Activated CD8-positive, alpha-beta T cell treated with anti-CD3 and anti-CD28 coated beads, Interleukin-2, amount 10 ng/mL, durations not matched to agents 7 days and 5 days (primary cell): ENCODE measurements at regions not wholly inside any gene's neighbourhood (a gene's known extent, or its start where the extent isn't known, plus 50 kb on each side); places are given as distances from the start of the nearest gene placed in this dataset.

Experiments used
- ATAC-seq: fragments of 150-1000 bp; cut with Tn5 transposase; one replicate; pipeline ENCODE4 v1.10.0; 2021; ENCODE audit warnings: moderate library complexity
- CTCF ChIA-PET: fragments of 350-600 bp; sonication (Branson Sonifier 250); formaldehyde crosslinking; loops from one replicate; lab custom pipeline; 2021; ENCODE audit warnings: antibody characterized with exemption; lab: Charles Lee
- POLR2A ChIA-PET: fragments of 350-600 bp; sonication (Branson Sonifier 250); formaldehyde crosslinking; loops from one replicate; lab custom pipeline; 2021; ENCODE audit warnings: antibody characterized with exemption; lab: Charles Lee
- DNase-seq: peaks from one replicate; pipeline ENCODE4 v3.0.0-alpha.2; 2020
- H3K27ac Mint-ChIP-seq: one replicate; pipeline ENCODE4 v1.8.0; 2021; ENCODE audit warnings: mild to moderate bottlenecking, mixed read lengths
- H3K27me3 Mint-ChIP-seq: one replicate; pipeline ENCODE4 v1.8.0; 2021; ENCODE audit warnings: low read depth, mixed read lengths
- H3K36me3 Mint-ChIP-seq: one replicate; pipeline ENCODE4 v1.8.0; 2021; ENCODE audit warnings: low read depth, mixed read lengths
- H3K4me1 Mint-ChIP-seq: one replicate; pipeline ENCODE4 v1.8.0; 2021; ENCODE audit warnings: low read depth, mixed read lengths
- H3K4me3 Mint-ChIP-seq: one replicate; pipeline ENCODE4 v1.8.0; 2021; ENCODE audit warnings: mild to moderate bottlenecking, mixed read lengths
- H3K9me3 Mint-ChIP-seq: one replicate; pipeline ENCODE4 v1.8.0; 2022; ENCODE audit warnings: mixed read lengths; ENCODE audit not compliant: insufficient read depth

GRCh38 chr12:87513536-87514280 is 515.5 kb downstream of the C12orf50 start:
- H3K9me3 Mint-ChIP-seq: no peaks in the 10 kb centered on the region
- DNase-seq: no peak
- POLR2A ChIA-PET: no interaction called here
- H3K4me3 Mint-ChIP-seq: no peak overlapping the region
- H3K36me3 Mint-ChIP-seq: no peaks in the 10 kb centered on the region
- ATAC-seq: no peak
- no peak overlapping the region for H3K27ac Mint-ChIP-seq
- no peaks in the 10 kb centered on the region for H3K27me3 Mint-ChIP-seq
- CTCF ChIA-PET: no interaction called here
- H3K4me1 Mint-ChIP-seq: no peaks in the 10 kb centered on the region

GRCh38 chr12:87511371-87511770 is 517.8 kb downstream of the C12orf50 start:
- Mint-ChIP-seq H3K36me3 (no peaks in the 10 kb centered on the region), H3K4me1 (no peaks in the 10 kb centered on the region), H3K27ac (no peak overlapping the region), H3K27me3 (no peaks in the 10 kb centered on the region), H3K9me3 (no peaks in the 10 kb centered on the region), H3K4me3 (no peak overlapping the region)
- CTCF ChIA-PET: no interaction called here
- POLR2A ChIA-PET: no interaction called here
- DNase-seq (no peak), ATAC-seq (no peak)

GRCh38 chr12:87509237-87509820 is 519.9 kb downstream of the C12orf50 start:
- CTCF ChIA-PET: no interaction called here
- no peaks in the 10 kb centered on the region for H3K4me1 Mint-ChIP-seq
- H3K27ac Mint-ChIP-seq: no peak overlapping the region
- DNase-seq (no peak), ATAC-seq (no peak)
- H3K36me3 Mint-ChIP-seq: no peaks in the 10 kb centered on the region
- POLR2A ChIA-PET: no interaction called here
- H3K4me3 Mint-ChIP-seq: no peak overlapping the region
- H3K9me3 Mint-ChIP-seq: no peaks in the 10 kb centered on the region
- no peaks in the 10 kb centered on the region for H3K27me3 Mint-ChIP-seq

- Mint-ChIP-seq H3K27ac (no peak overlapping the region), H3K4me1 (no peaks in the 10 kb centered on the region), H3K9me3 (peaks cover 14% of the 10 kb centered on the region), H3K4me3 (no peak overlapping the region), H3K27me3 (no peaks in the 10 kb centered on the region), H3K36me3 (no peaks in the 10 kb centered on the region)
- POLR2A ChIA-PET: no interaction called here
- DNase-seq: no peak
- CTCF ChIA-PET: no interaction called here
- ATAC-seq: no peak
These were observed 537.6 kb downstream of the C12orf50 start for GRCh38 chr12:87491598-87491997.

DNA sequence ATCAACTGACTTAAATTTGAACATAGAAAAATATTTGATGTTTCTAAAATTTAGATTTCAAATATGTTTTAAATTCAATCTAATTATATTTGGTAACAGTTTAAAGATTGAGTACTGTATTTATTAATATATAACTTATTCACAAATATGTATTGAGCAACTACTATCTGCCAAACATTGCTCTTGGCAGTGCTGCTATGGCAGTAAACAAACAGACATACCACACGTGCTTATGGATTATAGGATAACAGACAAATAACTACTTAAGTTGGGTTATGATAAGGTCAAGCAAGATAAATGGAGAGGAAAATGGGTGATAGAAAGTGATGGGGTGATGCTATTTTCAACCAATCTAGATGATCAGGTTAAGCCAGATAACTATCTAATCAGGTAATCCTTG is 538.1 kb downstream of the C12orf50 start:
- Mint-ChIP-seq H3K4me1 (no peaks in the 10 kb centered on the region), H3K9me3 (peaks cover 14% of the 10 kb centered on the region), H3K4me3 (no peak overlapping the region), H3K27me3 (no peaks in the 10 kb centered on the region), H3K27ac (no peak overlapping the region), H3K36me3 (no peaks in the 10 kb centered on the region)
- ChIA-PET CTCF (no interaction called here), POLR2A (no interaction called here)
- ATAC-seq (no peak), DNase-seq (no peak)

DNA sequence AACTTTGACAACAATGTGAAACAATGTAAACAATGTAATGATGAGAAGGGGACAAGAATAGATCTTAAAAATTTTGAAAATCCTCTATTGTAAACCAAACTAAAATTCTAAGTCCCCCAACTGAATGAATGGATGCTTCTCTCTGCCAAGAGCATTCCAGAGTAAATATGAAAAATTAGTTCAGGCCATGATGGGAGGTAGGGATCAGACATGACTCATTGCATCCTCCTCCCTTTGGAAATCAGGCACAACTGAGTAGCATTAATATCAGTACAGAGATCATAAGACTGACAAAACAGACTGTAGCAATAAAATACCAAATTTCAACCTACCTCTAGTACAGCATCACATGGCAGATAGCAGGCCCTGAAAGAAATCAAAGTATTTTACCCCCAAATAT is 559.9 kb downstream of the C12orf50 start:
- CTCF ChIA-PET: no interaction called here
- Mint-ChIP-seq H3K36me3 (no peaks in the 10 kb centered on the region), H3K4me3 (no peak overlapping the region), H3K27ac (no peak overlapping the region), H3K27me3 (no peaks in the 10 kb centered on the region), H3K4me1 (no peaks in the 10 kb centered on the region), H3K9me3 (peaks cover 11% of the 10 kb centered on the region)
- POLR2A ChIA-PET: no interaction called here
- DNase-seq: no peak
- ATAC-seq: no peak

- Mint-ChIP-seq H3K27me3 (no peaks in the 10 kb centered on the region), H3K4me1 (no peaks in the 10 kb centered on the region), H3K9me3 (peaks cover 11% of the 10 kb centered on the region), H3K27ac (no peak overlapping the region), H3K4me3 (no peak overlapping the region), H3K36me3 (no peaks in the 10 kb centered on the region)
- CTCF ChIA-PET: no interaction called here
- POLR2A ChIA-PET: no interaction called here
- DNase-seq: no peak
- ATAC-seq: no peak
These were observed 561.3 kb downstream of the C12orf50 start for GRCh38 chr12:87467936-87468335.

DNA sequence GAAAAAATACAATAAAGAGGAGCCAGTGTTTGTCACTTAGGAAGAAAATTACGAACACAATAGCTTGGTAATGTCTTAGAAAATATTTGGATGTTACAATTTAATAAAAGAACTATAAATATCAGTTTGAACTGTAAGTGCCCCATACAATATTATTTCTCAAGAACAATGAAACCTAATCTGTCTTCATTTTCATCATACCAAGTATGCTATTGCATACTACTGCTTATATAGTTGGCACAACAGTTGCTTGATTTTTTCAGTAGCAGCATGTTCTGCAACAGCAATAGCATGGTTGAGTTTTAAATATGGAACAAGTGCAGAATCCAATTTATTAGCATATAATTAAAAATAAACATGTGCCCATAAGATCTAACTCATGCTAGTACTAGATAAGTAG is 564.6 kb downstream of the C12orf50 start:
- CTCF ChIA-PET: no interaction called here
- H3K9me3 Mint-ChIP-seq: no peaks in the 10 kb centered on the region

DNA sequence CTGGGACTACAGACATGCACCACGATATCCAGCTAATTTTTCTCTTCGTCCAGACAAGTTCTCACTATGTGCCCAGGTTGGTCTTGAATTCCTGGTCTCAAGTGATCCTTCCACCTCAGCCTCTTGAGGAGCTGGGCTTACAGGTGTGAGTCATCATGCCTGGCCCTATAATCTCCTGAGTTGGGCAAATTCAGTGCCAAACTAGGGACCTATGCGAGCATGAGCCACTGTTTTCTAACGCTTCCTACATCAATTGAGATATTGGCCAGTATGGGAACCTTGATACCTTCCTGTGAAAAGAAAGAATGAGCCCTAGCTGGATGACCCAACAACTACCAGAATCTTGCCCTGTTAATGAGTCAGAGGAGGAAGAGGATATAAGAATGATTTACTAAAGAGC is 585.2 kb downstream of the C12orf50 start:
- ChIA-PET CTCF (no interaction called here), POLR2A (no interaction called here)
- ATAC-seq (no peak), DNase-seq (no peak)
- Mint-ChIP-seq H3K9me3 (no peaks in the 10 kb centered on the region), H3K27me3 (no peaks in the 10 kb centered on the region), H3K4me3 (no peak overlapping the region), H3K27ac (no peak overlapping the region), H3K36me3 (no peaks in the 10 kb centered on the region), H3K4me1 (no peaks in the 10 kb centered on the region)

More for the DNA sequence above, 564.6 kb downstream of the C12orf50 start:
- Mint-ChIP-seq H3K36me3 (no peaks in the 10 kb centered on the region), H3K27ac (no peak overlapping the region), H3K27me3 (no peaks in the 10 kb centered on the region), H3K4me1 (no peaks in the 10 kb centered on the region), H3K4me3 (no peak overlapping the region)
- DNase-seq (no peak), ATAC-seq (no peak)
- POLR2A ChIA-PET: no interaction called here

GRCh38 chr12:87441511-87441910 is 587.7 kb downstream of the C12orf50 start:
- POLR2A ChIA-PET: no interaction called here
- CTCF ChIA-PET: no interaction called here
- Mint-ChIP-seq H3K27me3 (no peaks in the 10 kb centered on the region), H3K27ac (no peak overlapping the region), H3K9me3 (no peaks in the 10 kb centered on the region), H3K36me3 (no peaks in the 10 kb centered on the region), H3K4me3 (no peak overlapping the region), H3K4me1 (no peaks in the 10 kb centered on the region)
- DNase-seq: no peak
- no peak for ATAC-seq

DNA sequence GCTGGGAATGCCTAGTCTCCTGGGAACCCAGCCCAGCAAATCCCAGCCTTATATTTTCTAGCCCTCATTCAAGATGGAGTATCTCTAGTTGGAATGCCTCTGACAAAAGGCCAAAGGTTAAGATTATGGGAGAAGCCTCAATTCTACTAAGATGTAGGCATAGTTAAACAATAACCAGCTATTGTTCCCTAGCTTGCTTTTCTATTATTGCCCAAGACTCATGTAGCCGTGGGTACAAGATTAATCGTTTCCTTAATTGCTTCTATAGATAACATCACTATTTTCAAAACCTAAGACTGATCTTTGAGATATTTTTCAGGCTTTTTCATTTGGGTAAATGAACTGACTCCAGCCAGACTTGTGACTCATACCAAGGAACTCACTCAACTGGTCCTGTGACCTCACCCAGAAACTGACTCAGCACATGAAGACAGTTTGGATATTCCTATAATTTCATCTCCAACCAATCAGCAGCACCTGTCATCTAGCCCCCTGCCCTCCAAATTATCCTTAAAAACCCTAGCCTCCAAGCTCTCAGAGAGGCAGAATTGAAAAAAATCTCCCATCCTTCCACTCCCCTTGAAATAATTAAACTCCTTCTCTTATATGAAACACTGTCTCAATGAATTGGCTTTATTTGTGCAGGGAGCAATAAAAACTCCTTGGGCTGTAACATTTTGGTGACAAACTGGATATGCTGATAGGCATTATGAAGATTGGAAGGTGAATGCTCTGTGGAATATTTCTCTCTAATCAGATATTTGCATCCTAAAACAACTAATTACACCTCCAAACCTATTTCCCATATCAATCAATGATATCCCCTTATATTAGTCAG is 589.0 kb downstream of the C12orf50 start:
- ChIA-PET CTCF (no interaction called here), POLR2A (no interaction called here)
- Mint-ChIP-seq H3K27me3 (no peaks in the 10 kb centered on the region), H3K36me3 (no peaks in the 10 kb centered on the region), H3K27ac (no peak overlapping the region), H3K4me1 (no peaks in the 10 kb centered on the region), H3K4me3 (no peak overlapping the region), H3K9me3 (no peaks in the 10 kb centered on the region)
- DNase-seq (no peak), ATAC-seq (no peak)

- Mint-ChIP-seq H3K27me3 (no peaks in the 10 kb centered on the region), H3K9me3 (peaks cover 22% of the 10 kb centered on the region), H3K36me3 (no peaks in the 10 kb centered on the region), H3K4me3 (no peak overlapping the region), H3K4me1 (no peaks in the 10 kb centered on the region), H3K27ac (no peak overlapping the region)
- no peak for ATAC-seq
- CTCF ChIA-PET: no interaction called here
- DNase-seq: no peak
- POLR2A ChIA-PET: interaction anchor here (0.6 kb wide), 2 partner anchors 46 to 1233 kb away, joined by 3 read pairs; no protein-coding TSS in a partner anchor
These were observed 598.8 kb downstream of the C12orf50 start for GRCh38 chr12:87430444-87430843.
